ENCODE measurements at regions not wholly inside any gene's neighbourhood (a gene's known extent, or its start where the extent isn't known, plus 50 kb on each side); places are given as distances from the start of the nearest gene placed in this dataset.

- no peaks in the 10 kb centered on the region for H3K27me3 ChIP-seq (ENCODE audit: insufficient read depth)
- no peaks in the 10 kb centered on the region for H3K9me3 ChIP-seq
- no peak for DNase-seq
- H3K9ac ChIP-seq, result no peak overlapping the region
- no peaks in the 10 kb centered on the region for H4K20me1 ChIP-seq (ENCODE audit: insufficient read depth)
- H3K36me3 ChIP-seq (replicated peaks in 1 of 2; ENCODE audit: control insufficient read depth in 1 of 2, insufficient read depth in 2 of 2, low read length in 1 of 2), result no peaks in the 10 kb centered on the region
- H3F3A ChIP-seq (replicated peaks; ENCODE audit: insufficient read depth), result no peaks in the 10 kb centered on the region
- H3K4me1 ChIP-seq (ENCODE audit: control insufficient read depth in 1 of 2, insufficient read depth in 2 of 2, low read depth in 1 of 2, low read length in 1 of 2), result no peaks in the 10 kb centered on the region; a peak in 1 of 4 replicates
- H3K79me2 ChIP-seq (ENCODE audit: insufficient read depth), result no peaks in the 10 kb centered on the region
- H3K9me2 ChIP-seq, result no peaks in the 10 kb centered on the region
- no peak overlapping the region for H3K27ac ChIP-seq (ENCODE audit: low read depth in 2 of 2, low read length in 1 of 2)
- H2AFZ ChIP-seq (ENCODE audit: low read depth), result no peak overlapping the region
- ChIA-PET POLR2A (no interaction called here), CTCF (interaction anchor here (1.4 to 6.1 kb wide), 2 partner anchors 68 to 132 kb away, joined by 5 to 26 read pairs; no protein-coding TSS in a partner anchor)
- no peak overlapping the region for H3K4me2 ChIP-seq
- no peak overlapping the region for H3K4me3 ChIP-seq (ENCODE audit: low read depth in 2 of 2, low read length in 1 of 2)
- no peak for TF ChIP-seq RFX5 (IDR thresholded peaks at IDR 0.05; ENCODE audit: low read length)
- TF ChIP-seq RCOR1 (IDR thresholded peaks at IDR 0.05; ENCODE audit: low read length), result no peak
- no peak for TF ChIP-seq JUND (IDR thresholded peaks at IDR 0.05)
- TF ChIP-seq, protein P1, sequence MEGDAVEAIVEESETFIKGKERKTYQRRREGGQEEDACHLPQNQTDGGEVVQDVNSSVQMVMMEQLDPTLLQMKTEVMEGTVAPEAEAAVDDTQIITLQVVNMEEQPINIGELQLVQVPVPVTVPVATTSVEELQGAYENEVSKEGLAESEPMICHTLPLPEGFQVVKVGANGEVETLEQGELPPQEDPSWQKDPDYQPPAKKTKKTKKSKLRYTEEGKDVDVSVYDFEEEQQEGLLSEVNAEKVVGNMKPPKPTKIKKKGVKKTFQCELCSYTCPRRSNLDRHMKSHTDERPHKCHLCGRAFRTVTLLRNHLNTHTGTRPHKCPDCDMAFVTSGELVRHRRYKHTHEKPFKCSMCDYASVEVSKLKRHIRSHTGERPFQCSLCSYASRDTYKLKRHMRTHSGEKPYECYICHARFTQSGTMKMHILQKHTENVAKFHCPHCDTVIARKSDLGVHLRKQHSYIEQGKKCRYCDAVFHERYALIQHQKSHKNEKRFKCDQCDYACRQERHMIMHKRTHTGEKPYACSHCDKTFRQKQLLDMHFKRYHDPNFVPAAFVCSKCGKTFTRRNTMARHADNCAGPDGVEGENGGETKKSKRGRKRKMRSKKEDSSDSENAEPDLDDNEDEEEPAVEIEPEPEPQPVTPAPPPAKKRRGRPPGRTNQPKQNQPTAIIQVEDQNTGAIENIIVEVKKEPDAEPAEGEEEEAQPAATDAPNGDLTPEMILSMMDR (IDR thresholded peaks at IDR 0.05), result no peak
- TF ChIP-seq, protein P2, sequence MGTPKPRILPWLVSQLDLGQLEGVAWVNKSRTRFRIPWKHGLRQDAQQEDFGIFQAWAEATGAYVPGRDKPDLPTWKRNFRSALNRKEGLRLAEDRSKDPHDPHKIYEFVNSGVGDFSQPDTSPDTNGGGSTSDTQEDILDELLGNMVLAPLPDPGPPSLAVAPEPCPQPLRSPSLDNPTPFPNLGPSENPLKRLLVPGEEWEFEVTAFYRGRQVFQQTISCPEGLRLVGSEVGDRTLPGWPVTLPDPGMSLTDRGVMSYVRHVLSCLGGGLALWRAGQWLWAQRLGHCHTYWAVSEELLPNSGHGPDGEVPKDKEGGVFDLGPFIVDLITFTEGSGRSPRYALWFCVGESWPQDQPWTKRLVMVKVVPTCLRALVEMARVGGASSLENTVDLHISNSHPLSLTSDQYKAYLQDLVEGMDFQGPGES (IDR thresholded peaks at IDR 0.05; ENCODE audit: low read depth, low read length), result no peak
- no peak for TF ChIP-seq YY1 (IDR thresholded peaks at IDR 0.05; ENCODE audit: low read depth)
- no peak for TF ChIP-seq NRF1 (IDR thresholded peaks at IDR 0.05; ENCODE audit: low read depth, low read length)
- no peak for TF ChIP-seq TEAD4 (IDR thresholded peaks at IDR 0.05; ENCODE audit: borderline replicate concordance, insufficient read depth)
- no peak for TF ChIP-seq USF1 (IDR thresholded peaks at IDR 0.05; ENCODE audit: borderline replicate concordance, low read depth)
- TF ChIP-seq, protein P3, sequence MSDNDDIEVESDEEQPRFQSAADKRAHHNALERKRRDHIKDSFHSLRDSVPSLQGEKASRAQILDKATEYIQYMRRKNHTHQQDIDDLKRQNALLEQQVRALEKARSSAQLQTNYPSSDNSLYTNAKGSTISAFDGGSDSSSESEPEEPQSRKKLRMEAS (IDR thresholded peaks at IDR 0.05; ENCODE audit: low read depth), result no peak
- no peak for TF ChIP-seq RAD21 (IDR thresholded peaks at IDR 0.05; ENCODE audit: low read length)
- no peak for TF ChIP-seq GABPA (IDR thresholded peaks at IDR 0.05; ENCODE audit: low read depth)
- no peak for TF ChIP-seq REST (IDR thresholded peaks at IDR 0.05; ENCODE audit: low read depth, low read length)
- TF ChIP-seq EP300 (IDR thresholded peaks at IDR 0.05; ENCODE audit: borderline replicate concordance in 1 of 2, low read depth in 1 of 2, low read length in 1 of 2), result no peak
- TF ChIP-seq POLR2AphosphoS5 (IDR thresholded peaks at IDR 0.05; ENCODE audit: low read depth, low read length), result no peak
- 77% methylated on average over 17 of the region's 19 CpGs for WGBS (ENCODE audit: low lambda C conversion rate)
These were observed 62.3 kb upstream of the GPR31 start for GRCh38 chr6:167219967-167220512.

Data from SK-N-SH (cell line).